ENCODE measurements at regions not wholly inside any gene's neighbourhood (a gene's known extent, or its start where the extent isn't known, plus 50 kb on each side); places are given as distances from the start of the nearest gene placed in this dataset.

DNA sequence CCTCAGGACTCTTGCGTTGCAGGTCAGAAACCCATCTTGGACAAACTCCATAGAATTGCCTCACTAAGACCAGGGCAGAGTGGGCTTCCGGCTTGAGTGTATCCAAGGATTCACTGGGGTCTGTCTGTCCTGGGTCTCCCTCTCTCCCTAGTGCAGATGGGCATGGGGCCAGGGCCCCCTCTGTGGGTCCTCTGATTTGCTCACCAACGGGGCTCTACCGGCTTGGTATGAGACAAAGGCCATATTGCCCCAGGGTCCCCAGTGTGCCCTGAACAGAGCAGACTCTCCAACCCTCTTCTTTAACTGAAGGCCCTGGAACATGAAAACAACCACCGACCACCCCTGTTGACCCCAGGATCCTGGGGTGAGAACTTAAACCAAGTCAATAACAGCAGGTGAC lies 68.2 kb upstream of the CHST15 start:
- WGBS, 2 experiments (ENCODE audit: extremely low coverage in 2 of 2, insufficient read length in 1 of 2) = no CpG with 5 or more reads among the region's 5 CpGs
- Histone ChIP-seq H2BK15ac (ENCODE audit: low read depth, low read length) (no peak overlapping the region), H4K8ac (ENCODE audit: low read depth in 2 of 2, low read length in 2 of 2) (no peak overlapping the region), H4K5ac (ENCODE audit: low read depth, low read length) (no peak overlapping the region), H3K9me1 (ENCODE audit: insufficient read depth, low read length) (no peaks in the 10 kb centered on the region), H2AK5ac (ENCODE audit: low read depth, low read length) (no peak overlapping the region), H2AK9ac (replicated peaks; ENCODE audit: low read depth, low read length, poor library complexity) (no peak overlapping the region), H2BK5ac (ENCODE audit: low read depth, low read length, poor library complexity, severe bottlenecking) (no peak overlapping the region), H2BK20ac (ENCODE audit: low read depth, low read length) (no peak overlapping the region), H3K9me3 (ENCODE audit: control insufficient read depth, insufficient read depth, low read length) (peaks cover 10% of the 10 kb centered on the region), H2BK120ac (ENCODE audit: low read depth, low read length) (no peak overlapping the region), H3K23ac (ENCODE audit: low read depth, low read length) (no peak overlapping the region), H3K27me3 (ENCODE audit: control insufficient read depth, insufficient read depth, low read length) (no peaks in the 10 kb centered on the region), H3K9ac (ENCODE audit: low read depth, low read length) (no peak overlapping the region), H4K91ac (ENCODE audit: insufficient read depth, low read depth, low read length) (no peak overlapping the region), H3K56ac (ENCODE audit: extremely low read depth, insufficient read depth, low read length) (no peak overlapping the region), H3K4ac (ENCODE audit: low read depth, low read length) (no peak overlapping the region), H3K79me1 (ENCODE audit: low read depth in 1 of 2, low read length in 2 of 2) (no peaks in the 10 kb centered on the region), H3K27ac (ENCODE audit: insufficient read depth, low read length) (no peak overlapping the region), H3K4me1 (ENCODE audit: control insufficient read depth, insufficient read depth, low read length) (peaks cover 2% of the 10 kb centered on the region; the same call in 1 of the 2 replicates), H3K36me3 (ENCODE audit: control insufficient read depth, insufficient read depth, low read length) (no peaks in the 10 kb centered on the region), H3K18ac (ENCODE audit: low read depth, low read length) (no peak overlapping the region), H3K4me3 (ENCODE audit: insufficient read depth, low read depth, low read length) (no peak overlapping the region), H3K14ac (replicated peaks; ENCODE audit: low read depth, low read length) (no peak overlapping the region), H3K4me2 (ENCODE audit: low read depth, low read length) (no peak overlapping the region), H2AFZ (replicated peaks; ENCODE audit: low read length, poor library complexity) (no peak overlapping the region), H4K20me1 (ENCODE audit: insufficient read depth, low read length) (no peaks in the 10 kb centered on the region)
- TF ChIP-seq BHLHE40 (IDR thresholded peaks at IDR 0.05; ENCODE audit: low read depth, low read length) = no peak
- TF ChIP-seq CHD1 (IDR thresholded peaks at IDR 0.05; ENCODE audit: low read depth, low read length) = no peak
- TF ChIP-seq, protein P1, sequence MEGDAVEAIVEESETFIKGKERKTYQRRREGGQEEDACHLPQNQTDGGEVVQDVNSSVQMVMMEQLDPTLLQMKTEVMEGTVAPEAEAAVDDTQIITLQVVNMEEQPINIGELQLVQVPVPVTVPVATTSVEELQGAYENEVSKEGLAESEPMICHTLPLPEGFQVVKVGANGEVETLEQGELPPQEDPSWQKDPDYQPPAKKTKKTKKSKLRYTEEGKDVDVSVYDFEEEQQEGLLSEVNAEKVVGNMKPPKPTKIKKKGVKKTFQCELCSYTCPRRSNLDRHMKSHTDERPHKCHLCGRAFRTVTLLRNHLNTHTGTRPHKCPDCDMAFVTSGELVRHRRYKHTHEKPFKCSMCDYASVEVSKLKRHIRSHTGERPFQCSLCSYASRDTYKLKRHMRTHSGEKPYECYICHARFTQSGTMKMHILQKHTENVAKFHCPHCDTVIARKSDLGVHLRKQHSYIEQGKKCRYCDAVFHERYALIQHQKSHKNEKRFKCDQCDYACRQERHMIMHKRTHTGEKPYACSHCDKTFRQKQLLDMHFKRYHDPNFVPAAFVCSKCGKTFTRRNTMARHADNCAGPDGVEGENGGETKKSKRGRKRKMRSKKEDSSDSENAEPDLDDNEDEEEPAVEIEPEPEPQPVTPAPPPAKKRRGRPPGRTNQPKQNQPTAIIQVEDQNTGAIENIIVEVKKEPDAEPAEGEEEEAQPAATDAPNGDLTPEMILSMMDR (conservative IDR thresholded peaks at IDR 0.05; ENCODE audit: low read depth, low read length) = no peak
- no peak for TF ChIP-seq CEBPB (IDR thresholded peaks at IDR 0.05; ENCODE audit: low read depth, low read length)
- TF ChIP-seq RFX5 (IDR thresholded peaks at IDR 0.05; ENCODE audit: low read depth, low read length) = no peak
- TF ChIP-seq MAFK (IDR thresholded peaks at IDR 0.05; ENCODE audit: low read depth, low read length) = no peak
- TF ChIP-seq POLR2A (IDR thresholded peaks at IDR 0.05; ENCODE audit: low read depth, low read length) = no peak
- TF ChIP-seq SMC3 (IDR thresholded peaks at IDR 0.05; ENCODE audit: low read depth, low read length) = no peak
- TF ChIP-seq NFE2L2 (IDR thresholded peaks at IDR 0.05; ENCODE audit: low read depth, low read length) = no peak
- no peak for TF ChIP-seq FOS (IDR thresholded peaks at IDR 0.05; ENCODE audit: low read depth, low read length)
- no peak for TF ChIP-seq MXI1 (IDR thresholded peaks at IDR 0.05; ENCODE audit: borderline replicate concordance, low read depth, low read length)
- TF ChIP-seq RAD21 (IDR thresholded peaks at IDR 0.05; ENCODE audit: low read length) = no peak
- no peak for TF ChIP-seq MAZ (IDR thresholded peaks at IDR 0.05; ENCODE audit: borderline replicate concordance, low read depth, low read length)
- TF ChIP-seq RCOR1 (IDR thresholded peaks at IDR 0.05; ENCODE audit: insufficient replicate concordance, low read length) = no peak
- TF ChIP-seq ELK1 (IDR thresholded peaks at IDR 0.05; ENCODE audit: borderline replicate concordance, low read depth, low read length) = no peak
- TF ChIP-seq USF2 (IDR thresholded peaks at IDR 0.05; ENCODE audit: low read depth, low read length) = no peak
- BruUV-seq (replicated peaks) = no TSS peak
- POLR2A ChIA-PET (ENCODE audit: unreplicated experiment) = no interaction called here
- in situ Hi-C loops (cut with MboI; ENCODE audit: low sequenced_read_pairs) (no loop called here), dilution Hi-C loops (cut with HindIII; ENCODE audit: low sequenced_read_pairs, unreplicated experiment) (no loop called here), intact Hi-C loops (cut with micrococcal nuclease) (no loop called here)
- CTCF ChIA-PET = no interaction called here
- DNase-seq = no peak
- no peak for ATAC-seq (ENCODE audit: low read depth)
